Urinary bladder (tissue), 3 donors: ENCODE measurements at regions not wholly inside any gene's neighbourhood (a gene's known extent, or its start where the extent isn't known, plus 50 kb on each side); places are given as distances from the start of the nearest gene placed in this dataset.

Experiments used
- DNase-seq: peaks from one replicate; pipeline ENCODE4 v3.0.0-alpha.2; 2015; ENCODE audit errors: extremely low spot score
- H3K27ac ChIP-seq: one replicate; pipeline ENCODE4 v1.5.1; 2013; ENCODE audit warnings: low read depth, mild to moderate bottlenecking, moderate library complexity
- H3K36me3 ChIP-seq: one replicate; pipeline ENCODE4 v1.6.1; 2013; ENCODE audit warnings: mild to moderate bottlenecking, moderate library complexity; ENCODE audit not compliant: insufficient read depth
- H3K4me1 ChIP-seq: one replicate; pipeline ENCODE4 v1.6.1; 2013; ENCODE audit warnings: mild to moderate bottlenecking, moderate library complexity; ENCODE audit not compliant: insufficient read depth
- H3K4me3 ChIP-seq: one replicate; pipeline ENCODE4 v1.5.1; 2013; ENCODE audit warnings: low read depth, low read length
- WGBS: extraction: QIAGEN DNeasy Blood & Tissue Kit; methylation state at CpG from one replicate; pipeline ENCODE4 v1.1.7; 2013; 5-methylcytosine and 5-hydroxymethylcytosine counted together
- donor health status: healthy with polysubstance abuse.
- donor health status: healthy.

DNA sequence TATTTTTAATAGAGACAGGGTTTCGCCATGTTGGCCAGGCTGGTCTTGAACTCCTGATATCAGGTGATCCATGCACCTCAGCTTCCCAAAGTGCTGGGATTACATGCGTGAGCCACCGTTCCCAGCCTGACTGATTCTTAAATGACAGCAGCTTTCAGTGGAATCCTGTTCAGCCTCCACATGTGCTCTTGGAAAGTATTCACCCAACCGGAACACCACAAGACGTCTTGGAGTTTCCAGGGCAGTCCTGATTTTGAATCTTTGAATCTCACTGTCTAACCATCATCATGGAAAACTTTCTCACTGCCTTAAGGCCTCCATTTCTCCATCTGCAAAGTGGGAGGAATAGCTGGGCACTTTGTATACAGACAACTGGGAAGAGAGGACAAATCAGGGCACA lies 58.1 kb upstream of the ITPKB start:
- 91% methylated on average over 5 of the region's 5 CpGs for WGBS

DNA sequence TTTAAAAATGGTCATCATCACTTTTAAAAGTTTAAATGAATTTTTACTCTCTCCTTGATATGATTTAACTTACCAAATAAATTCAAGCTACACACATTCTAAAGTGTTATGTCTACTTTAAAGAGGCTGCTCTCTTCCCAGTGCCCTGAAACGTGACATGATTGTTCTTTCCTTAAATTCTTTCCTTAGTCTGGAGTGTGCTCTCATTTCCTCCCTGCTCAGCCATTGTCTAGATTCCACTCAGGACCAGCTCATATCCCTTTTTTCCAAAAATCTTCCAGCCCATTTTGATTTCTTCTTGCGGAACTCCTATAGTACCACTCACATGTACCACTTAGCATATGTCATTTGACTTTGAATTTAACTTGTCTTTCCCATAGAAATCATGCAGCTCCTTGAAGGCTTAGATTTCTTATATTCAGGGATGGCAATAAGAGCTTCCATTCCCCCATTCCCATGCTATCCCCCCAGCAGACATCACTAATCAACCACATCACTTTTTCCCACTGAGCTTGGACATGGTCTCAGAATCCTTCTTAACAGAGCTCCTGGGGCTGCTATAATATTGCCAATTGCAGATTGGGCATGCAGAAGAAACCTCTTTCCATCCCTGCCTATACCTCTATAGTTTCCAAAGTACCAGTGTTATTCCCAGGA lies 54.7 kb upstream of the ITPKB start:
- H3K27ac ChIP-seq, result no peak overlapping the region
- 81% methylated on average over 2 of the region's 2 CpGs for WGBS

More for the DNA sequence above, 58.1 kb upstream of the ITPKB start:
- H3K27ac ChIP-seq, result no peak overlapping the region
- H3K4me1 ChIP-seq, result no peaks in the 10 kb centered on the region
- no peak overlapping the region for H3K4me3 ChIP-seq
- no peak for DNase-seq
- H3K36me3 ChIP-seq, result no peaks in the 10 kb centered on the region

DNA sequence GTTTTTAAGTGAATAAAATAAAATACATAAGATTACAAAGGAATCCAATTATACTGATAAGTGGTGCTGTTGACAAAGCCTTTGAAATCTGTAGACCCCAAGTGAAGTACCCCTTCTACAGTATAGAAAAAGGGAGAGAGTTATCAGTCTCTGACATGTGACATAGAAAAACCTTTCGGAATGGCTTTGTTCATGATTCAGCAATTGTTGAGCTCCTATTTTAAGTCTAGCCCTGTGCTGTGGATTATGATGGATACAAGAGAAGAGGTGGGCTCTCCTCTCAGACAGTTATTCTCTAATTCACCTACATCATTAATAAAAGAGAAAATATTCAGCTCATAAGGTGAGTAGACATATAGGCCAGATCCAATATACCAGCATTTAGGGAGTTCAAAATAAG lies 53.3 kb upstream of the ITPKB start:
- Histone ChIP-seq H3K4me3 (no peak overlapping the region), H3K27ac (no peak overlapping the region), H3K36me3 (no peaks in the 10 kb centered on the region), H3K4me1 (no peaks in the 10 kb centered on the region)
- DNase-seq, result no peak
- 94% methylated on average over 1 of the region's 1 CpG for WGBS

More for the DNA sequence above, 54.7 kb upstream of the ITPKB start:
- no peak overlapping the region for H3K4me3 ChIP-seq
- no peaks in the 10 kb centered on the region for H3K36me3 ChIP-seq
- no peaks in the 10 kb centered on the region for H3K4me1 ChIP-seq
- no peak for DNase-seq

DNA sequence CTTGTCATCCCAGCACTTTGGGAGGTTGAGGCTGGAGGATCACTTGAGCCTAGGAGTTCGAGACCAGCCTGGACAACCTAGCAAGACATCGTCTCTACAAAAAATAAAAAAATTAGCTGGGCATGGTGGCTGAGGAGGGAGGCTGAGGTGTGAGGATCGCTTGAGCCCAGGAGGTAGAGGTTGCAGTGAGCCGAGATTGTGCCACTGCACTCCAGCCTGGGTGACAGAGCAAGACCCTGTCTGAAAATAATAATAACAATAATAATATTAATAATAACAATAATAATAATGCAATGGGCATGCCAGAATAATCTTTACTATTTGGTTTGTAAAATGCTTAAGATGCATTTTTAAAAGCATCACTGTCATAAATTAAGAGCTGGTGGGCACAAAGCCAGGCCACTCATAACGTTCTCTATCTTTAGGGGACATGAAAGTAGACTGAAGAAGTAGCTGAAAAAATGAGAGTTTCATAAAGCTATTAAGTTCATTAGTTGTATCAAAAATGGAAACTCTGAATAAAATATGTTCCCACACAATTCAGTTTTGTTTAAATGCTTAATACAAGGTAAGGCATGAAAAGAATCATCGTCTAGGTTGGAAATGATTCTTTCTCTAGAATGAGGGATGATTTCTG lies 51.6 kb upstream of the ITPKB start:
- 81% methylated on average over 6 of the region's 6 CpGs for WGBS
- H3K4me3 ChIP-seq, result no peak overlapping the region
- no peak for DNase-seq
- H3K36me3 ChIP-seq, result no peaks in the 10 kb centered on the region
- H3K27ac ChIP-seq, result no peak overlapping the region
- H3K4me1 ChIP-seq, result no peaks in the 10 kb centered on the region

DNA sequence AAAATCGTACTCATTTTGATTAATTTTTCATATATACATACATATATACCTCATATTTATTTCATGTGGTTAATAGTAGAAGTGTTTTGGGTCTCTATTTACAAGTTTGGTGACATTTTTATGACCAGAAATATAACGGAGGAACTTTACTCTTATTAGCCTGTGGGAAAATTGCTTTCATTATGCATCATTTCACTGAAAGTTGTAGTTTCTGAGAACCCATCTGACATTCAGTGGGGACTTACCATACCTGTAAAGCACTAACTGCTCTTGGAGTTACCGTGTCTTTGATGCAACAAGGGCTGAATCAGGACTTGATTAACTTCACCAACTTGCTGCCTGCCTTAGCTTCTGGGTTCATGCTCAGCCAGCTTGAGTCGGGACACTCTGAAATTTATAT lies 49.9 kb upstream of the ITPKB start:
- H3K36me3 ChIP-seq, result no peaks in the 10 kb centered on the region
- H3K4me3 ChIP-seq, result no peak overlapping the region
- H3K27ac ChIP-seq, result no peak overlapping the region
- no peak for DNase-seq
- WGBS, result 65% methylated on average over 4 of the region's 4 CpGs
- H3K4me1 ChIP-seq, result no peaks in the 10 kb centered on the region
